Endodermal cell (in vitro differentiated cells): ENCODE measurements at regions not wholly inside any gene's neighbourhood (a gene's known extent, or its start where the extent isn't known, plus 50 kb on each side); places are given as distances from the start of the nearest gene placed in this dataset.

Experiments
- DNase-seq: peaks from one replicate; pipeline ENCODE4 v3.0.0-alpha.2; 2017
- H3K27ac ChIP-seq: 2 replicates; pipeline ENCODE4 v1.5.1; 2013; ENCODE audit warnings: mild to moderate bottlenecking, low read depth, low read length, moderate library complexity
- H3K27me3 ChIP-seq: 2 replicates; pipeline ENCODE4 v1.6.1; 2013; ENCODE audit warnings: mild to moderate bottlenecking, low read length, moderate library complexity; ENCODE audit not compliant: insufficient read depth, control insufficient read depth, poor library complexity, severe bottlenecking
- H3K36me3 ChIP-seq: 2 replicates; pipeline ENCODE4 v1.7.0; 2013; ENCODE audit warnings: mild to moderate bottlenecking, low read length, moderate library complexity; ENCODE audit not compliant: control insufficient read depth, insufficient read depth
- H3K4me1 ChIP-seq: one replicate; pipeline ENCODE4 v1.7.0; 2013; ENCODE audit warnings: low read length; ENCODE audit not compliant: control insufficient read depth, insufficient read depth
- H3K4me3 ChIP-seq: 2 replicates; pipeline ENCODE4 v1.5.1; 2013; ENCODE audit warnings: mild to moderate bottlenecking, low read length, moderate library complexity
- H3K9ac ChIP-seq: 2 replicates; pipeline ENCODE4 v1.6.1; 2013; ENCODE audit warnings: mild to moderate bottlenecking, low read length, moderate library complexity; ENCODE audit not compliant: poor library complexity, severe bottlenecking; ENCODE audit errors: extremely low read depth
- H3K9me3 ChIP-seq: 2 replicates; pipeline ENCODE4 v1.6.1; 2013; ENCODE audit warnings: mild to moderate bottlenecking, low read length, moderate library complexity; ENCODE audit not compliant: control insufficient read depth
- H3K27ac Mint-ChIP-seq: 2 replicates; pipeline ENCODE4 v1.8.0; 2020; ENCODE audit warnings: mixed read lengths
- H3K27me3 Mint-ChIP-seq: 2 replicates; pipeline ENCODE4 v1.8.0; 2021; ENCODE audit warnings: mild to moderate bottlenecking, mixed read lengths; ENCODE audit not compliant: insufficient read depth
- H3K36me3 Mint-ChIP-seq: 2 replicates; pipeline ENCODE4 v1.8.0; 2020; ENCODE audit warnings: low read depth, mixed read lengths
- H3K4me1 Mint-ChIP-seq: 2 replicates; pipeline ENCODE4 v1.8.0; 2020; ENCODE audit warnings: mixed read lengths
- H3K4me3 Mint-ChIP-seq: 2 replicates; pipeline ENCODE4 v1.8.0; 2020; ENCODE audit warnings: mild to moderate bottlenecking, moderate library complexity, mixed read lengths
- H3K9me3 Mint-ChIP-seq: 2 replicates; pipeline ENCODE4 v1.8.0; 2020; ENCODE audit warnings: mild to moderate bottlenecking, mixed read lengths
- WGBS, 2 experiments: methylation state at CpG; one replicate each; pipeline versions ENCODE4 v1.1.5 to v1.1.7; 2013; ENCODE audit warnings: missing lambda C conversion rate in 2 of 2, mixed read lengths in 1 of 2; ENCODE audit not compliant: insufficient coverage in 1 of 2, insufficient read length in 1 of 2; 5-methylcytosine and 5-hydroxymethylcytosine counted together
- TF ChIP-seq, protein P1 (sequence below): fragments of 200-600 bp; sonication (generic); conservative IDR thresholded peaks from 2 replicates; pipeline ENCODE4 v1.5.0; 2021; ENCODE audit warnings: antibody characterized with exemption, mild to moderate bottlenecking

GRCh38 chr10:8534096-8534495 lies 479.6 kb downstream of the GATA3 start:
- Histone ChIP-seq H3K27me3 (no peaks in the 10 kb centered on the region), H3K4me3 (no peak overlapping the region), H3K9me3 (no peaks in the 10 kb centered on the region), H3K36me3 (no peaks in the 10 kb centered on the region), H3K27ac (no peak overlapping the region), H3K4me1 (no peaks in the 10 kb centered on the region), H3K9ac (no peak overlapping the region)
- 82 to 87% methylated on average over 2 to 6 of the region's 6 CpGs for WGBS, 2 experiments
- TF ChIP-seq, protein P1, sequence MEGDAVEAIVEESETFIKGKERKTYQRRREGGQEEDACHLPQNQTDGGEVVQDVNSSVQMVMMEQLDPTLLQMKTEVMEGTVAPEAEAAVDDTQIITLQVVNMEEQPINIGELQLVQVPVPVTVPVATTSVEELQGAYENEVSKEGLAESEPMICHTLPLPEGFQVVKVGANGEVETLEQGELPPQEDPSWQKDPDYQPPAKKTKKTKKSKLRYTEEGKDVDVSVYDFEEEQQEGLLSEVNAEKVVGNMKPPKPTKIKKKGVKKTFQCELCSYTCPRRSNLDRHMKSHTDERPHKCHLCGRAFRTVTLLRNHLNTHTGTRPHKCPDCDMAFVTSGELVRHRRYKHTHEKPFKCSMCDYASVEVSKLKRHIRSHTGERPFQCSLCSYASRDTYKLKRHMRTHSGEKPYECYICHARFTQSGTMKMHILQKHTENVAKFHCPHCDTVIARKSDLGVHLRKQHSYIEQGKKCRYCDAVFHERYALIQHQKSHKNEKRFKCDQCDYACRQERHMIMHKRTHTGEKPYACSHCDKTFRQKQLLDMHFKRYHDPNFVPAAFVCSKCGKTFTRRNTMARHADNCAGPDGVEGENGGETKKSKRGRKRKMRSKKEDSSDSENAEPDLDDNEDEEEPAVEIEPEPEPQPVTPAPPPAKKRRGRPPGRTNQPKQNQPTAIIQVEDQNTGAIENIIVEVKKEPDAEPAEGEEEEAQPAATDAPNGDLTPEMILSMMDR, result no peak
- no peaks in the 10 kb centered on the region for H3K9me3 Mint-ChIP-seq
- H3K4me1 Mint-ChIP-seq, result no peaks in the 10 kb centered on the region
- no peaks in the 10 kb centered on the region for H3K36me3 Mint-ChIP-seq
- DNase-seq, result no peak
- H3K27me3 Mint-ChIP-seq, result peaks cover 13% of the 10 kb centered on the region
- H3K4me3 Mint-ChIP-seq, result no peak overlapping the region
- H3K27ac Mint-ChIP-seq, result no peak overlapping the region

GRCh38 chr10:8534891-8535290 lies 480.4 kb downstream of the GATA3 start:
- Histone ChIP-seq H3K36me3 (no peaks in the 10 kb centered on the region), H3K4me3 (no peak overlapping the region), H3K4me1 (no peaks in the 10 kb centered on the region), H3K27me3 (no peaks in the 10 kb centered on the region), H3K27ac (no peak overlapping the region), H3K9me3 (no peaks in the 10 kb centered on the region), H3K9ac (no peak overlapping the region)
- Mint-ChIP-seq H3K36me3 (no peaks in the 10 kb centered on the region), H3K4me1 (no peaks in the 10 kb centered on the region), H3K27ac (no peak overlapping the region), H3K4me3 (no peak overlapping the region), H3K27me3 (peaks cover 13% of the 10 kb centered on the region), H3K9me3 (no peaks in the 10 kb centered on the region)
- DNase-seq, result no peak
- TF ChIP-seq, protein P1, result no peak
- 83 to 91% methylated on average over 3 to 4 of the region's 4 CpGs for WGBS, 2 experiments

- Mint-ChIP-seq H3K36me3 (no peaks in the 10 kb centered on the region), H3K4me1 (no peaks in the 10 kb centered on the region), H3K9me3 (no peaks in the 10 kb centered on the region), H3K4me3 (no peak overlapping the region), H3K27ac (no peak overlapping the region), H3K27me3 (peaks cover 5% of the 10 kb centered on the region)
- H3K9ac ChIP-seq, result no peak overlapping the region
- 78 to 79% methylated on average over 3 of the region's 3 CpGs for WGBS, 2 experiments
- no peak for DNase-seq
- no peaks in the 10 kb centered on the region for H3K4me1 ChIP-seq
- no peaks in the 10 kb centered on the region for H3K9me3 ChIP-seq
- TF ChIP-seq, protein P1, result no peak
- H3K27me3 ChIP-seq, result no peaks in the 10 kb centered on the region
- H3K4me3 ChIP-seq, result no peak overlapping the region
- no peak overlapping the region for H3K27ac ChIP-seq
- H3K36me3 ChIP-seq, result no peaks in the 10 kb centered on the region
These were observed 484.6 kb downstream of the GATA3 start for GRCh38 chr10:8539056-8539455.
